ENCODE measurements at regions not wholly inside any gene's neighbourhood (a gene's known extent, or its start where the extent isn't known, plus 50 kb on each side); places are given as distances from the start of the nearest gene placed in this dataset.

DNA sequence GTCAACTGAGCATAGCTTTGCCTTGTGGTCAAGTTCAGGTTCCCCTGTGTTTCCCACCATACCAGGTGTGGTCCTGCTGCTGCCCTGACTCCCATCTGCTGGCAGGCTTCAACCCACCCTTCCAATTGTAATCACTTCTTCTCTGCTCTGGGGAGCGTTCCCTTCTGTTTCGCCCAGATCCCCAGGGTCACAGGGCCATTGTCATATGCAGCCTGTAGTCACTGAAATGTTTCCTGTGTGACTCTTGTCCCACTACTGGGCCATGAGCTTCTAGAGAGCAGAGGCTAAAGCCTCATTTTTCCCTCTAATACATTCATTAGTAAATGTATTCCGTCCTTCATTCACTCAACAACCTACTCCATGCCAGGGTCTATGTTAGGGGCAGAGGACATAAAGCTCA lies 75.0 kb upstream of the LAPTM4A start:
- TF ChIP-seq POLR2A (IDR thresholded peaks at IDR 0.05; ENCODE audit: low read length): no peak
- no peak for TF ChIP-seq GATA1 (IDR thresholded peaks at IDR 0.05; ENCODE audit: low read depth, low read length)

All from erythroblast (primary cell).